Limb (tissue), 2 donors: ENCODE measurements at regions not wholly inside any gene's neighbourhood (a gene's known extent, or its start where the extent isn't known, plus 50 kb on each side); places are given as distances from the start of the nearest gene placed in this dataset.
A peak's percentile ranks its signal among the peaks of the same experiment; 100 is the strongest.
"Not testable (repeated sequence)": the region's sequence is repeated elsewhere in the genome, so short reads cannot be mapped to it uniquely, and the experiment has no call there.

Source experiments
- DNase-seq, 2 donors: peaks; one replicate each; pipeline ENCODE4 v3.0.0-alpha.2; 2016; ENCODE audit errors: extremely low spot score in 2 of 2

DNA sequence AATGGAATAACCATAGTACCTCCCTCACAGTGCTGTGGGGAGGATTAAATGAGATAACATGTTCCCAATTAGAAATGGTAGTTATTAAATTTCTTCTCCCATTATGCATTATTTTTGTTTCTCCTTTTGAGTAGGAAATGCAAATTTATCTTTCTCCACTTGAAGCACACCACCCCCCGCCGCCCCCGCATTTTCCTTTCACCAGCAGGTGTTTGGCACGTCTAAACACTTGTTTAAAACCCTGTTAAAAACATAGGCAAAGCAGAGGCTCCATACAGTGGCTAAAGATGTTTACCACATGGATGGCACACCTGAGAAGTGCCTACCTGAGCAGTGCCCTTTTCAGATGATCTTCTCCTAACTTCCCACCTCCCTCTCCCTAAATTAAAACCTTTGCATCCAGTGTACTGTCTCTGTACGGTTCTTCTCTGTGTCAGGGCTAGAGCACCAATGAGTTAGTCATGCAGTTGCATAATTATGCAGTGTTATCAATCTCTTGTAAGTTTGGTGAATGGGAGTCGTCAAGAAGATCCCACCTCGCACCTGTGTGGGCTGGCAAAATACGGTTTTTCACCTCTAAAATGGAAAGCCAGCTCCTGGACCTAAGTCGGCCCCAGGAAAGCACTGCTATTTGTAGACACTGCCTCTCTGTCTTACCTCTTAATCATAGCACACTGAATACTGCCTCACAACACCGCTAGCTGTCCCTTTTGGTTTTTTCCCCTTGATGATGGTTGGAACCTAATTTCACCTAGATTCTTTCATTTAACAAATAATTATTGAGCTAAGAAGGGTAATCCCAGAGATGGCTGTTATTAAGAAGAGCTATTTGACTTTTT is 122.0 kb downstream of the CT47B1 start:
- DNase-seq = no peak

GRCh38 chrX:120752431-120753082 is 122.7 kb upstream of the C1GALT1C1 start:
- peak in 1 of 2 donors; percentile 21 for DNase-seq

DNA sequence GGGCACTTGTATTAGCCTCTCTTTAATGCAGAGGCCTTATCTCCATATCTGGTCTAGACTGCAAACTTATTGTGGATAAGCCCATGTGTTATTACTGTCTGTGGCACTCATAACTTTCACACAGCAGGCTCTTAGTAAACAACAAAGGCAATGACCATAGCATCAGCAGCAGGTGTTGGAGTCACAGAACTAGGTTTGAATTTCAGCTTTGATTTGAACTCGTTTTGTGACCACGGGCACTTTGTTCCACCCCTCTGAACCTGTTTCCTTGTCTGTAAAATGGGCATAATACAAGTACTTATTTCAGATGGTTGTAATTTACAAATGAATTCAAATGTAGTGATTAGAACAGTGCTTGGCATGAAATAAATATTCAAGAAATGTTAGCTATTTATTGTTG is 121.8 kb upstream of the C1GALT1C1 start:
- DNase-seq = no peak

- no peak for DNase-seq
Observed at GRCh38 chrX:120750381-120750780, 120.5 kb upstream of the C1GALT1C1 start.

GRCh38 chrX:120749141-120749846 is 119.4 kb upstream of the C1GALT1C1 start:
- DNase-seq = no peak

DNA sequence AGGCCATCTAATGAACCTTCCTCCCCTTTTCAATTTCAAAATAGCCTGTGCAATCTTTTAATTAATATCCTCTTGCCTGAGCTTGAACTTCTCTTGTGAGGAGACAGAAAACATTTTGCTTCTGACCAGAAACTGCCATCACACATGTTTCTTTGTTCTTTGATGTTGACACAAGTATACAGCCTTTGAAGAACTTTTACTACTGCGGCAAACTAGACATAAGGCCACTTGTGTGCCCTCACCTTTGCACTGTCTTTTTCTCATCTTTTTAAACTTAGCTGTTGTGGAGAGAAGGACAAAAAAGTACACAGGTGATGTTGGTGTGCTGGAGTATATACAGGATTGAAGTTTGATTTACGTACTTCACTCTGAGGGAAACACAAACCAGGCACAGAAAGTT is 116.3 kb upstream of the C1GALT1C1 start:
- no peak for DNase-seq

- no peak for DNase-seq
Observed at GRCh38 chrX:120742946-120743665, 113.3 kb upstream of the C1GALT1C1 start.

DNA sequence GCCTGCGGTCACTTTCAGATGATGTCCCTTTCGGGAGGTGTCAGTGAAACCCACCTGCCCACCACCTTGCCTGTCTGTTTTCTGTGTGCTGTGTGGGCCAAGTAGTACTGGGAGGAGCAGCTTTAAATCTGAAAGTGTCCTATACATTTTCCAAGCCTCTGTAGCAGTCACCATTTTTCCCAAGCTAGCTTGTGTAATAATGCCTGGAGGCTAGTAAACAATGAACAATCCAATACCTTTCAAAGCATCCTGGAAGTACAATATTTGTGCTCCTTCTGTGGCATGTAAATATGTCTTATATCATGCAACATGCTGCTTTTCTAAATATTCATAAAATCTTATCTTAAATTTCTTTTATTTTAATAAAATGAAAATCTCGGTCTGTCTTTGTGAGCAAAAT is 111.6 kb upstream of the C1GALT1C1 start:
- DNase-seq = no peak

DNA sequence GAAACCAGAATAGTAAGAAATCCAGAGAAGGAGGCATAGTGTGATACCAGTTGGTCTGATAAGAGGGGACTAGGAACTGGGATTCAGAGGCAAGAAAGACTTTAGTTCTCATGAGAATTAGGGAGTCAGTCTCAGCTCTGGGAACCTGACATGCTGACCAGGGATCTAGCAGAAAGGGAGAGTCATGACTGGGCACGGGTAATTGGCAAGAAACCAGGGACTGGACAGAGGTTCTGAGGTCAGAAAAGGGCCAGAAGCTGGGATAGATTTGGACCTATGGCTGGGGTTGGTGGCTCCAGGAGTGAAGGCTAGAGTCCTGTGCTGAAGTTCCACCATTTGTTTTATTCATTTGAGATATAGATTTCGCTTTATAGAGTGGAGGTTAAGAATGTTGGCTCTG is 110.2 kb upstream of the C1GALT1C1 start:
- DNase-seq = no peak

DNA sequence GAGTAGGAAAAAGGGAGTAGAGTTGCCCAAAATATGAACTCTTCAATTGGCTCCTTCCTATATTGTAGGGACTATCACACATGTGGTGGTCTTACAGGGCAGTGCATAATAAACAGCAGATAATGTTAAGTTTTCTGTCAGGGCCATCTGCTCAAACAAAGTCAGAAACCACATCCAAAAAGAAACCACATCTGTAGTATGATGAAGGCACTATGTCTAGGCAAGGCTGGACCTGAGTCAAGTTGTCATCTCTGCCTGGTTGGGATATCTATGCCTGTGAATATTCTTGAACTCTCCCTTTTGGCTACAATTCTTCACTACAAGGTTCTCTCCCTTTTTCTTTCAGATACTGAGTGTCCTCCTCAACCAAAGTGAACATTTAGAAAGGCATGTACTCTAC is 109.4 kb upstream of the C1GALT1C1 start:
- DNase-seq = no peak

DNA sequence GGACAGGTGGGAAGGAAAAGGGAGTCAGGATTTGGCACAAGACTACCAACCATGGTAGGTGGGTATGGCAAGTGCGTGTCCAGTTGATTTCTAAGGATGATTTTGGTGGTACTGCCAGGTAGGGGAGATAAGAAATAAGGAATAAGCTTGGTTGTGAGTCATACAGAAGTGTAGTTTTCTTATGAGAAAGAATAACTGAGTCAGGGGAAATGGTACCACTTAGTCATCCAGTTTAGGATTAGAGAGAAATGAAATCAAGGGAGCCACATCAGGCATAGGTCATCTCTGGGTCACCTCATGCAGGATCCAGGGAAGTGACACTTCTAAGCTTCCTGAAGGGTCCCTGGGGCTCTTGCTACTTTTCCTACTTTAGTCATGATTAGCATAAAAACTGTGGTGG is 107.1 kb upstream of the C1GALT1C1 start:
- no peak for DNase-seq

DNA sequence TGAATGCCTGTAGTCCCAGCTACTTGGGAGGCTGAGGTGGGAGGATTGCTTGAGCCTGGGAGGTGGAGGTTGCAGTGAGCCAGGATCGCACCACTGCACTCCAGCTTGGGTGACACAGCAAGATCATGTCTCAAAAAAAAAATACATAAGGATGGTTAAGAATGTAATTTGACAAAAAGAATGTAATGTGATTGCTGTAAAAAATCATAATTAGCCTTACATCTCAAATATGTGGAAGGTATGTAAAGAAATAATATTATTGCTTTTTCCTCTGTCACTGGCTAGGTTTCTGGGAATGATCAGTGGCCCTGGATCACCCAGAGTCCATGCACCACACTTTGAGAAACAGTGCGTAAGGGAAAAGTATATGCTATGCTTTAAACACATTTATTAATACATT is 106.1 kb upstream of the C1GALT1C1 start:
- DNase-seq = no peak

DNA sequence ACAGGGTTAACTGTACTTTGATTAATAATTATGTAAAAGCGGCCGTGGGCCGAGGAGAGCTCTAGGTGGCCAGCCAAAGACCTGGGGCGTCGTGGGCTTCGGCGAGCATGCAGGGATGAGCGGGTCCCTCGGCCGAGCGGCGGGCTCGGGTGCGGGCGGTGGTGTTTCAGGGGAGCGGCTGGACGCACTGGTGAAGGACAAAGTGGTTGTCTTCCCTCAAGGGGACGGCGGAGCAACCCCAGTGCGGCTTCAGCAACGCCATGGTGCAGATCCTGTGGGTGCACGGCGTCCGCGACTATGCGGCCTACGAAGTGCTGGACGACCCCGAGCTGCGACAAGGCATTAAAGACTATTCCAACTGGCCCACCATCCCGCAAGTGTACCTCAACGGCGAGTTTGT is 103.0 kb upstream of the C1GALT1C1 start:
- DNase-seq = no peak

DNA sequence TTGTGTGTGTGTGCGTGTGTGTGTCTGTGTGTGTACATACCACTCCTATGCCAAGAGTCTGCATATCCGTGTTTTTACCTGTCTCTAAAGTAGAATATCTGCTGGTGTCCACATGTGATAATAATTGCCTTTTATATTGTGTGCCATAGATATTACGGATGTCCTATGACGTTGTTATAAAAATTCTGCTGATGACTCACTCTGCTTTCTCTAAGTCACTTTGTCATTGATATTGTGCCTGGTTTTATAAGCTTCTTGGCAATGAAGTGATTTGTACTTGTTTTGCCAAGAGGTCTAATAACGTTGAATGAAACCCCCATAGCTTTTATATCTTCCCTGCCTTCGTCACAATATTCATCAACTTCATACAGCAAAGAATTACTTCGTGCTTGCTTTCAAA is 102.6 kb upstream of the C1GALT1C1 start:
- no peak for DNase-seq

DNA sequence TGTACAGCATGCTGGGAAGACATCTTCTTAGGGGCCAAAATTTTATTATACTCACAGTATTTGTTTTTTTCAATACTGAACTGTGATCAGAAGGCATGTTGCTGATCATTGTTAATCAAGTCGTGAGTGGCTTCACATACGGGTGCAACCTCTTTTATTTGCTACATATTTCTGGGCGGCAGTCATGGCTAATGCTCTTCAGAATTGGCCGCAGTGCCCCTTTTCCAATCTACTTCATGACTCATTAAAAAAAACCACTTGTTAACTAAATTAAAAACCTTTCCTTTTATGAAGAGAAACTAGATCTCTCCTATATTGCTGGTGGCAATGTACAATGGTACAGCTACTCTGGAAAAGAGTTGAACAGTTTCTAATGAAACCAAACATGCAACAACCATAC is 101.5 kb upstream of the C1GALT1C1 start:
- DNase-seq = no peak

- DNase-seq = not testable (repeated sequence)
Observed at GRCh38 chrX:120729506-120730255, 99.8 kb upstream of the C1GALT1C1 start.

DNA sequence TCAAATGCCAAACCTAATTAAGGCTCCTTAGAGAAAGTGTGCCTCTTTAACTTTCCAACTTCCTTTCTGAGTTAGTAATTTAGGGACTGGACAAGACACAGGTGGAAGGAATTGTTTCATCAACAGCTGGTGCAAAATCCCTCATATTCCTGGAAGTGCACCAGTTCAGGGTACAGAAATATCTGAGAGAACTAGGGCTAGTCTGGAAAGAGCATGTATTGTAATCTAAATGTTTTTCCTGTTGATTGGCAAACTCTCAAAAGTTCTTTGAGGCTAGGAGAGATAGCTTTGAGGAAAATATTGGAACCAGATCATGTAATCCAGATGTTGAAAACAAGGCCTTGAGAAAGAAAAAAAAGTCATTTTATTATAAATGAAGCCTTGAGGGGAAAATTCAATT is 98.1 kb upstream of the C1GALT1C1 start:
- peak in 1 of 2 donors; percentile 37 for DNase-seq

GRCh38 chrX:120727452-120727851 is 97.6 kb upstream of the C1GALT1C1 start:
- peak in 1 of 2 donors; percentile 5 for DNase-seq

GRCh38 chrX:120726294-120726693 is 96.4 kb upstream of the C1GALT1C1 start:
- DNase-seq = no peak

DNA sequence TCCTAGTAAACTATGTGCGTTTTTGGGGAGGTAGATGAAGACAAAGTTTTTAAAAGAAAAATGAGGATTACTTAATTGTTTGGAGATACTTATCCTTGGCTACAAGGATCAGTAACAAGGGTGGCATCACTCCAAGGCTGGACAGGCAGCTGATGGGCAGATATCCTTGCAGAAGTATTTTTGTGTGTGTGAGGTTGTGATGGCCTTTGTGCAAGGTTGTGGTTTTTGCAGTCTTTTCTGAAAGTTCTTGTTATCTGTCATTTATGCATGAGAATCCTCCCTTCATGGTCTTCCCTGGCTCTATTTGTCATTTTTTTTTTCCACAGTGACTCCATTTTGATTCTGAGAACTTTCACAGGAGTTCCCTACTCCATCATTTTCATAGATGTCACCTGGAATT is 96.0 kb upstream of the C1GALT1C1 start:
- DNase-seq = no peak

DNA sequence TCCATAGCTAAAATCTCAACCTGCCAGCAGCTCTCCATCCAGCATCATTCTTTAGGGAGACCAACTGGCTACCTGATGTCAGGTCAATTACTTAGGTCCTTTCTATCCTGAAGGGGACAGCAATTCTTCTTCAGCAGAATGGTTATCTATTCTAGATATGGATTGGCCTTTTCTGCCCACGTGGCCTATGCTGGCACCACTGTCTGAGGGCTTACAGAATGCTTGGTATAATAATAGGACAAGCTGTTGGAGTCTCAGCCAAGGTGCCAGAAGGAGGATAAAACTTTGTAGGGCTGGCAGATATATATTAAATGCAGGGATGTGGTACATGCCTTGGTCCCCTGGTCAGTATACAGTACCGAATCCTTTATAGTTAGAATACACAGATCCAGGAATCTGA is 89.8 kb upstream of the C1GALT1C1 start:
- no peak for DNase-seq
